IPS-15b (cell line): ENCODE measurements at regions not wholly inside any gene's neighbourhood (a gene's known extent, or its start where the extent isn't known, plus 50 kb on each side); places are given as distances from the start of the nearest gene placed in this dataset.

ENCODE experiments used
- H3K27me3 ChIP-seq: one replicate; pipeline ENCODE4 v1.6.1; 2013; ENCODE audit warnings: low read length; ENCODE audit not compliant: control insufficient read depth, insufficient read depth
- H3K36me3 ChIP-seq: one replicate; pipeline ENCODE4 v1.6.1; 2013; ENCODE audit warnings: low read length; ENCODE audit not compliant: control insufficient read depth, insufficient read depth
- H3K4me1 ChIP-seq: one replicate; pipeline ENCODE4 v1.6.1; 2013; ENCODE audit warnings: mild to moderate bottlenecking, low read length; ENCODE audit not compliant: control insufficient read depth, insufficient read depth
- H3K4me3 ChIP-seq: one replicate; pipeline ENCODE4 v1.5.1; 2013; ENCODE audit warnings: low read depth, low read length
- H3K9ac ChIP-seq: one replicate; pipeline ENCODE4 v1.6.1; 2013; ENCODE audit warnings: low read depth, mild to moderate bottlenecking, low read length
- H3K9me3 ChIP-seq: one replicate; pipeline ENCODE4 v1.6.1; 2013; ENCODE audit warnings: mild to moderate bottlenecking, low read length; ENCODE audit not compliant: control insufficient read depth, insufficient read depth

- H3K9me3 ChIP-seq: peaks cover 13% of the 10 kb centered on the region
- no peak overlapping the region for H3K9ac ChIP-seq
- no peak overlapping the region for H3K4me3 ChIP-seq
- H3K4me1 ChIP-seq: no peaks in the 10 kb centered on the region
- H3K27me3 ChIP-seq: no peaks in the 10 kb centered on the region
- no peaks in the 10 kb centered on the region for H3K36me3 ChIP-seq
Measured at GRCh38 chr2:143916781-143917180, 603.1 kb downstream of the ZEB2 start.

- no peak overlapping the region for H3K4me3 ChIP-seq
- H3K9me3 ChIP-seq: no peaks in the 10 kb centered on the region
- H3K4me1 ChIP-seq: peaks cover 5% of the 10 kb centered on the region
Measured at GRCh38 chr2:143909577-143910353, 610.2 kb downstream of the ZEB2 start.

DNA sequence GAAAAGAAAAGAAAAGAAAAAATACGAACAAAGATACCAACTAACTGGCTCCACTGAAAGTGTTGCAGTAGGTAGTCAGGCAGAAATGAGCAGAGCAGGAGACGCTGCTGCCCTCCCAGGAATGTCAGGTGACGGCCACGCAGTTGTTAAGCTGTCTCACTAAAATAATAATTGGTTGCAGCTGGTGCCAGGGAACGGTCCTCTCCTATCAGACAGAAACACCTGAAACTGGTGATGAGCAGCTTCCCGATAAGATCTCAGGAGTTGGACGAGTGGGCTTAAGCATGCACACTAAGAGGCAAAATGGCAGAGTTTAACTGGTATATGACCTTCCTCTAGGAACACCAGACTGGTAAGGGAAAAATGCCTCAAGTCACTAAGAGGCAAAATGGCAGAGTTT is 611.1 kb downstream of the ZEB2 start:
- Histone ChIP-seq H3K36me3 (no peaks in the 10 kb centered on the region), H3K9ac (no peak overlapping the region), H3K4me3 (no peak overlapping the region), H3K9me3 (no peaks in the 10 kb centered on the region), H3K27me3 (no peaks in the 10 kb centered on the region), H3K4me1 (peaks cover 5% of the 10 kb centered on the region)

More at GRCh38 chr2:143909577-143910353, 610.2 kb downstream of the ZEB2 start:
- H3K36me3 ChIP-seq: no peaks in the 10 kb centered on the region
- H3K27me3 ChIP-seq: no peaks in the 10 kb centered on the region
- no peak overlapping the region for H3K9ac ChIP-seq

DNA sequence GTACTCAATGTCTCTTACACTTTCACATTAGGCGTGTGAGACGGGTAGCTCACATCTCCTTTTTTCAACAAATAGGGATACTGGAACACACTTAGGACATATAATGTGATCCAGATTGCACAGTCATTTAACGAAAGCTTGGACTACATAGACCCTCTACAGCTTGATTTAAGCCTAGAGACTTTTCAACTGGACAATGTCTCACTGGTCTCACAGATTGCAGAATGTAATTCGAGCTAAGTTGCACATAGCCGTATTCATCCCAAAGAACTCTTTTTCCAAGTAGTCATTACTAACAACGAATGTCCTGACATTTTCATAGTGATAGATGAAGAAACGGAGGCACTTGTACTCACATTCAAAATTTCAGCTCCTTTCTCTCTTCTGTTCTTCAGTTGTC is 612.1 kb downstream of the ZEB2 start:
- Histone ChIP-seq H3K36me3 (no peaks in the 10 kb centered on the region), H3K9ac (no peak overlapping the region), H3K27me3 (no peaks in the 10 kb centered on the region), H3K9me3 (no peaks in the 10 kb centered on the region), H3K4me3 (no peak overlapping the region), H3K4me1 (peaks cover 5% of the 10 kb centered on the region)

DNA sequence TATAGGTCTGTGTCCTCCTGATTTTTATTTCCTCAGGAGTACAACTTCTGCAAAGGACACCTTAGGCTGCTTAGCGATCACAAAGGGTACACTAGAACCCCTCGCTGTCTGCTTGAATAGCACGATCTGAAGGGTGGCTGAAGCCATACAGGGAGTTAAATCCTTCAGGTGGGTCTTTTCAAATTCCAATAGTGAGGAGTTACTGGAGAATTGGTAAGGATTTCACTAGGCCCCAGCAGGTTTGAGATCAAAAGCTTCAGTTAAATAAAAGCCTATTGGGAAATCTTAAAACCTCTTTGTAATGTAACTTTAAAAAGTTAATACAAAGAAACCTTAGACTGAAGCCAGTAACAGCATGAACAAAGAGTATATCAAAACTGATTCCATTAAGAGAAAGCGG is 613.1 kb downstream of the ZEB2 start:
- Histone ChIP-seq H3K4me1 (peaks cover 5% of the 10 kb centered on the region), H3K9ac (no peak overlapping the region), H3K36me3 (no peaks in the 10 kb centered on the region), H3K4me3 (no peak overlapping the region), H3K27me3 (no peaks in the 10 kb centered on the region), H3K9me3 (no peaks in the 10 kb centered on the region)

DNA sequence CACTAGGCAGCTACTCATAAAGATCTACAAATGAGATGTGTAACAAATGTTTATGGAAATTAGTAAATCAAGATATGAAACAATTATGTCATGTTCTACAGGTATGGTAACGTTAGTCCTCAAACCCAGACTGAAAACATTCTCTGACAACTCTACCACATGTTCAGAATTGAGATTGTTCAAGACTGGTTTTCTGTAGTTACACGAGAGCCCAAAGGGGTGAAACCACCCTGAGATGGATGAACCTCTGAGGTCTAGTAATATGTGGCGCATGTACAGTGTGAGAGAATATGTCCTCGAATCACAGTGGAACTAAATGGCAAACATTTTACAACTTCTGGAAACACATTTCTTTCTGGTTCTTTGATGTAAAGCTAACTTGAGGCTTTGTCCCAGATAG is 614.3 kb downstream of the ZEB2 start:
- no peaks in the 10 kb centered on the region for H3K9me3 ChIP-seq
- H3K27me3 ChIP-seq: no peaks in the 10 kb centered on the region
- no peaks in the 10 kb centered on the region for H3K36me3 ChIP-seq
- no peak overlapping the region for H3K9ac ChIP-seq
- H3K4me3 ChIP-seq: no peak overlapping the region
- peaks cover 5% of the 10 kb centered on the region for H3K4me1 ChIP-seq

DNA sequence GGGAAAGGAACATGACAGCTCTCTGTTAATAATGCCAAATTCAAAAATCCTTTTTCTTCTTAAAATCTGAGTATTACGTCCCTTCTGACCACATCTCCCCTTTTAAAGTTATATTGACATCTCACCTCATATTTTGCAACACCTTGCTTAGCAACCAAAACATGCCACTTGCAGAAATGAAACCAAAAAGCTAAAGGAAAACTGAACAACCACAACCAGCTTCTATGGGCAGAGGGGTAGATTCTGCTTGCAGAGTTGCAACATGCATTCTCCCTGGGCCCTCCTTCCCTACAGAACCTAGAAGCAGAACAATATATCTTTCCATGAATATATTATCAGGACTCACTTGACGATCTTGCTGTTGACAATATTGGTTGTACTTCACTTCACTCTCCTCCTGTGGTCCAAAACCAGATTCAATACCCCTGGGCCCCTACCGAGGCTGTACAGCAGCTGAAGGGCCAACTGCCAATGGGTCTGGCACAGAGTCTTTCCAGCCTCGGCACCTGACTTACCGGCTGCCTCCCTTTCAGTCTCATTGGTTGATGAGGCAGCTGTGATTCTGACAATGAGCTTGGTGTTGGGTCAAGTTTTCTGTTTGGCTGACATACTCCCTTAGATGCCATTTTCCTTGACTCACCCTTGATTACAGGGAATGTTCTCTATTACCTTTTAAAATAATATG is 616.6 kb downstream of the ZEB2 start:
- Histone ChIP-seq H3K9me3 (no peaks in the 10 kb centered on the region), H3K4me1 (peaks cover 5% of the 10 kb centered on the region), H3K27me3 (no peaks in the 10 kb centered on the region), H3K9ac (no peak overlapping the region), H3K4me3 (no peak overlapping the region), H3K36me3 (no peaks in the 10 kb centered on the region)

- H3K9ac ChIP-seq: no peak overlapping the region
- H3K27me3 ChIP-seq: no peaks in the 10 kb centered on the region
- no peaks in the 10 kb centered on the region for H3K36me3 ChIP-seq
- no peaks in the 10 kb centered on the region for H3K9me3 ChIP-seq
- H3K4me1 ChIP-seq: no peaks in the 10 kb centered on the region
- H3K4me3 ChIP-seq: no peak overlapping the region
Measured at GRCh38 chr2:143901185-143901842, 618.6 kb downstream of the ZEB2 start.

DNA sequence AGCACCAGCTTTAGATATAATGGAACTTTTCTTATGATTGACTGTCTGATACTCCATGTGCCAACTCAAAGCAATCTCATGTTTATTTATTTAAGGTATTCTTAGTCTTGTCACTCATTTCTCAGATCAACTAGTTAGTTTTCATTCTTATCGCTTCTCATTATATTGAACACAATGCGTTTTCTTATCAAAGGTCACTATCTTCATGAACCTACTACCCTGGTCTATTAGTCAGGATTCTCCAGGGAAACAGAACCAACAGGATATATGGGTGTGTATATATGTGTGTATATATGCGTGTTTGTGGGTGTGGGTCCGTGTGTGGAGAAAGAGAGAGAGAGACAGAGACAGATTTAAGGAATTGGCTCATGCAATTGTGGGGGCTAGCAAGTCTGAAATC is 619.9 kb downstream of the ZEB2 start:
- H3K9ac ChIP-seq: no peak overlapping the region
- no peaks in the 10 kb centered on the region for H3K27me3 ChIP-seq
- H3K4me1 ChIP-seq: no peaks in the 10 kb centered on the region

GRCh38 chr2:143893371-143893770 is 626.5 kb downstream of the ZEB2 start:
- peaks cover 20% of the 10 kb centered on the region for H3K27me3 ChIP-seq

More for the DNA sequence above, 619.9 kb downstream of the ZEB2 start:
- no peak overlapping the region for H3K4me3 ChIP-seq
- no peaks in the 10 kb centered on the region for H3K36me3 ChIP-seq
- H3K9me3 ChIP-seq: no peaks in the 10 kb centered on the region

GRCh38 chr2:143891879-143892308 is 628.0 kb downstream of the ZEB2 start:
- H3K27me3 ChIP-seq: peaks cover 20% of the 10 kb centered on the region
- no peaks in the 10 kb centered on the region for H3K36me3 ChIP-seq
- no peak overlapping the region for H3K4me3 ChIP-seq
- peaks cover 21% of the 10 kb centered on the region for H3K4me1 ChIP-seq
- no peaks in the 10 kb centered on the region for H3K9me3 ChIP-seq
- no peak overlapping the region for H3K9ac ChIP-seq

More at GRCh38 chr2:143893371-143893770, 626.5 kb downstream of the ZEB2 start:
- H3K4me3 ChIP-seq: no peak overlapping the region
- H3K36me3 ChIP-seq: no peaks in the 10 kb centered on the region
- no peak overlapping the region for H3K9ac ChIP-seq
- no peaks in the 10 kb centered on the region for H3K9me3 ChIP-seq
- H3K4me1 ChIP-seq: peaks cover 21% of the 10 kb centered on the region
